ENCODE measurements at regions not wholly inside any gene's neighbourhood (a gene's known extent, or its start where the extent isn't known, plus 50 kb on each side); places are given as distances from the start of the nearest gene placed in this dataset.
"Not testable (repeated sequence)": the region's sequence is repeated elsewhere in the genome, so short reads cannot be mapped to it uniquely, and the experiment has no call there.

DNA sequence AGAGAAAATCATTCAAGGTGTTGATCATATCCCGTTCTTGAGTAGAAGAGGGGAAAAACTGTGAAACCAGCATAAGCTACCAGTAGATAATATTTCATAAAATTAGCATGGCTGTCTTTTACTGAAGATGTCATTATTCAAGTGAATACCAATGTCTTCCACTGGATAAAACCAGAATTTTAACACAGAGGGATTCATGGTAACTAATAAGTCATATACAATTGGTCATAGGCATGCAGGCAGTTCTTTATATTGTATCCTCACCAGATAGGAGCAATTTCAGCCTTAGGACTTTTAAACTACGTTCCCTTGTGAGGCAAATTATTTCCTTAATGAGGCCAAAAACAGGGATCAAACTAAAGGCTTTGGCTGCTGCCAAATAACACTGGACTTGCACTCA is 202.3 kb upstream of the PITRM1 start:
- Mint-ChIP-seq H3K4me3 (no peak overlapping the region), H3K27me3 (no peaks in the 10 kb centered on the region), H3K36me3 (no peaks in the 10 kb centered on the region), H3K4me1 (no peaks in the 10 kb centered on the region), H3K27ac (no peak overlapping the region), H3K9me3 (no peaks in the 10 kb centered on the region)
- ATAC-seq (ENCODE audit: low read depth) (no peak), DNase-seq (ENCODE audit: low spot score in 2 of 2) (no peak)

- H3K4me3 Mint-ChIP-seq; H3K27ac Mint-ChIP-seq; ATAC-seq (ENCODE audit: low read depth); DNase-seq (ENCODE audit: low spot score in 2 of 2); H3K27me3 Mint-ChIP-seq; H3K9me3 Mint-ChIP-seq; H3K36me3 Mint-ChIP-seq; H3K4me1 Mint-ChIP-seq: not testable (repeated sequence)
Measured at GRCh38 chr10:3373374-3374027, 200.9 kb upstream of the PITRM1 start.

- DNase-seq (ENCODE audit: low spot score in 2 of 2): no peak
- H3K27me3 Mint-ChIP-seq: peaks cover 2% of the 10 kb centered on the region
- no peak overlapping the region for H3K27ac Mint-ChIP-seq
- ATAC-seq (ENCODE audit: low read depth): no peak
- no peaks in the 10 kb centered on the region for H3K9me3 Mint-ChIP-seq
- H3K36me3 Mint-ChIP-seq: no peaks in the 10 kb centered on the region
- H3K4me1 Mint-ChIP-seq: no peaks in the 10 kb centered on the region
- no peak overlapping the region for H3K4me3 Mint-ChIP-seq
Measured at GRCh38 chr10:3372281-3372680, 199.7 kb upstream of the PITRM1 start.

- not testable (repeated sequence) for ATAC-seq (ENCODE audit: low read depth); H3K27me3 Mint-ChIP-seq; H3K9me3 Mint-ChIP-seq; H3K4me3 Mint-ChIP-seq; H3K27ac Mint-ChIP-seq; H3K4me1 Mint-ChIP-seq; DNase-seq (ENCODE audit: low spot score in 2 of 2); H3K36me3 Mint-ChIP-seq
Measured at GRCh38 chr10:3371624-3372023, 199.0 kb upstream of the PITRM1 start.

GRCh38 chr10:3366735-3367405 is 194.3 kb upstream of the PITRM1 start:
- DNase-seq (ENCODE audit: low spot score in 2 of 2) (no peak), ATAC-seq (ENCODE audit: low read depth) (no peak)
- peaks cover 2% of the 10 kb centered on the region for H3K9me3 Mint-ChIP-seq
- H3K27me3 Mint-ChIP-seq: peaks cover 6% of the 10 kb centered on the region
- no peak overlapping the region for H3K4me3 Mint-ChIP-seq
- no peaks in the 10 kb centered on the region for H3K4me1 Mint-ChIP-seq
- H3K36me3 Mint-ChIP-seq: no peaks in the 10 kb centered on the region
- no peak overlapping the region for H3K27ac Mint-ChIP-seq

DNA sequence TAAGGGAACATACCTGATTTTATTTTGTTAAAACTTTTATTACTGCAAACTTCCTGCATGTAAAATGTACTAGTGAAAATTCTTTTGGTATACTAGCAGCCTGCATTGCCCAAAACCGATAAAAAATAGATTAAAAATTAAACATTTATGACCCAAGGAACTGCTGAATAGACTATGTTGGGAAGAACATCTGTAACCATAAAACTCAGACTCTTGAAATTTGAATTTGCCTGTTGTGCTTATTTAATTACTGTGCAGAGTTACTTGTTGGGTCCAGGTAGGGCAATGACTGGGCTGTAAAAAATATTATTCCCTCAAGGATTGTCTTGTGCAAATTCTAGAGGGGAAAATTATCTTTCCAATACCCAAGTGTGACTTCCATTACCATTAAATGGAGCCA is 193.5 kb upstream of the PITRM1 start:
- H3K27ac Mint-ChIP-seq: no peak overlapping the region
- DNase-seq (ENCODE audit: low spot score in 2 of 2) (no peak), ATAC-seq (ENCODE audit: low read depth) (no peak)
- no peak overlapping the region for H3K4me3 Mint-ChIP-seq
- peaks cover 6% of the 10 kb centered on the region for H3K9me3 Mint-ChIP-seq
- peaks cover 6% of the 10 kb centered on the region for H3K27me3 Mint-ChIP-seq
- H3K36me3 Mint-ChIP-seq: peaks cover 3% of the 10 kb centered on the region
- H3K4me1 Mint-ChIP-seq: no peaks in the 10 kb centered on the region

GRCh38 chr10:3365630-3366029 is 193.0 kb upstream of the PITRM1 start:
- no peak for DNase-seq (ENCODE audit: low spot score in 2 of 2)
- no peak for ATAC-seq (ENCODE audit: low read depth)
- no peaks in the 10 kb centered on the region for H3K4me1 Mint-ChIP-seq

GRCh38 chr10:3364768-3365480 is 192.3 kb upstream of the PITRM1 start:
- Mint-ChIP-seq H3K36me3 (peaks cover 5% of the 10 kb centered on the region), H3K4me3 (no peak overlapping the region), H3K27me3 (peaks cover 6% of the 10 kb centered on the region), H3K27ac (no peak overlapping the region), H3K9me3 (peaks cover 8% of the 10 kb centered on the region), H3K4me1 (no peaks in the 10 kb centered on the region)
- no peak for DNase-seq (ENCODE audit: low spot score in 2 of 2)
- no peak for ATAC-seq (ENCODE audit: low read depth)

More at GRCh38 chr10:3365630-3366029, 193.0 kb upstream of the PITRM1 start:
- Mint-ChIP-seq H3K36me3 (peaks cover 5% of the 10 kb centered on the region), H3K9me3 (peaks cover 8% of the 10 kb centered on the region), H3K4me3 (no peak overlapping the region), H3K27ac (no peak overlapping the region), H3K27me3 (peaks cover 6% of the 10 kb centered on the region)

GRCh38 chr10:3363311-3364045 is 190.9 kb upstream of the PITRM1 start:
- no peak for DNase-seq (ENCODE audit: low spot score in 2 of 2)
- ATAC-seq (ENCODE audit: low read depth): no peak
- Mint-ChIP-seq H3K4me1 (no peaks in the 10 kb centered on the region), H3K27ac (no peak overlapping the region), H3K36me3 (peaks cover 7% of the 10 kb centered on the region), H3K4me3 (no peak overlapping the region), H3K27me3 (peaks cover 4% of the 10 kb centered on the region), H3K9me3 (peaks cover 10% of the 10 kb centered on the region)

GRCh38 chr10:3362394-3362793 is 189.8 kb upstream of the PITRM1 start:
- DNase-seq (ENCODE audit: low spot score in 2 of 2): no peak
- Mint-ChIP-seq H3K4me3 (no peak overlapping the region), H3K27ac (no peak overlapping the region), H3K9me3 (peaks cover 13% of the 10 kb centered on the region), H3K36me3 (peaks cover 10% of the 10 kb centered on the region), H3K27me3 (peaks cover 4% of the 10 kb centered on the region), H3K4me1 (no peaks in the 10 kb centered on the region)
- ATAC-seq (ENCODE audit: low read depth): no peak

DNA sequence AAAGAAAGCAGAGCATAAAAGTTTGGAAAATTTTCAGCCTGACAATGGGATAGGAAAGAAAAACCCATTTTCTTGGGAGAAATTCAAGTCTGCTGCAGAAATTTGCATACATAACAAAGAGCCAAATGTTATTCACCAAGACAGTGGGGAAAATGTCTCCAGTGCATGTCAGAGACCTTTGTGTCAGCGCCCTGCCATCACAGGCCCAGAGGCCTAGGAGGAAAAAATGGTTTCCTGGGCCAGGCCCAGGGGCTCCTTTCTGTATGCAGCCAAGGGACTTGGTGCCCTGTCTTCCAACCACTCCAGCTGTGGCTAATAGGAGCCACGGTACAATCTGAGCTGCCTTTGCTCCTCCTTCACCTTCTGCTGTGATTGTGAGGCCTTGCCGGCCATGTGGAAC is 189.1 kb upstream of the PITRM1 start:
- no peak for DNase-seq (ENCODE audit: low spot score in 2 of 2)
- no peak for ATAC-seq (ENCODE audit: low read depth)
- no peaks in the 10 kb centered on the region for H3K4me1 Mint-ChIP-seq
- peaks cover 10% of the 10 kb centered on the region for H3K36me3 Mint-ChIP-seq
- no peak overlapping the region for H3K27ac Mint-ChIP-seq
- H3K9me3 Mint-ChIP-seq: peaks cover 13% of the 10 kb centered on the region
- no peak overlapping the region for H3K4me3 Mint-ChIP-seq
- peaks cover 2% of the 10 kb centered on the region for H3K27me3 Mint-ChIP-seq

DNA sequence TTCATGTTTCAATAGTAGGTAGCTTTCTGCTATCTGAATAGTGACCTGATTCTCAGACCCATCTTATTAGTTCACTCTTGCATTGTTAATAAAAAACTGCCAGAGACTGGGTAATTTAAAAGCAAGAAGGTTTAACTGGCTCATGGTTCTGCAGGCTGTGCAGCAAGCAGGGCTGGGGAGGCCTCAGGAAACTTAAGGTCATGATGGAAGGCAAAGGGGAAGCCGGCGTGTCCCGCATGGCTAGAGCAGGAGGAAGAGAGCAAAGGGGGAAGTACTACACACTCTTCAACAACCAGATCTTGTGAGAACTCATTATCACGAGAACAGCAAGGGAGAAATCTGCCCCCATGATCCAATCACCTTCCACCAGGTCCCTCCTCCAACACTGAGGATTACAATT is 185.2 kb upstream of the PITRM1 start:
- Mint-ChIP-seq H3K27ac (no peak overlapping the region), H3K4me1 (peaks cover 3% of the 10 kb centered on the region), H3K9me3 (peaks cover 13% of the 10 kb centered on the region), H3K4me3 (no peak overlapping the region), H3K36me3 (peaks cover 10% of the 10 kb centered on the region), H3K27me3 (peaks cover 7% of the 10 kb centered on the region)
- no peak for DNase-seq (ENCODE audit: low spot score in 2 of 2)
- no peak for ATAC-seq (ENCODE audit: low read depth)

DNA sequence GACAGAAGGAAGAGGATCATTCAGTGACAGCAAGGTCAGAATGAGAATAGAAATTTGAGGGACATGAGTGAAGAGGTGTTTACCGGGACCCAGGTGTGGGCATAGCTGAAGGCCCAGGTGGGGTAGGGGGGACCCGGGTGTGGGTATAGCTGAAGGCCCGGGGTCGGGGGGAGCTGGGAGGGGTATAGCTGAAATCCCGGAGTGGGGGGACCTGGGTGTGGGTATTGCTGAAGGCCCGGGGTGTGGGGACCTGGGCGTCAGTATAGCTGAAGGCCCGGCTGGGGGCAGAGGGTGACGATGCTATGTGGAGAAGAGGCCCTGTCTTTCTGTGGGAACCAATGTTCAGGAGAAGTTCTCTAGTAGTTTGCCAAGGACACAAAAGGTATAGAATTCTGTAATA is 183.0 kb upstream of the PITRM1 start:
- Mint-ChIP-seq H3K4me1 (peaks cover 6% of the 10 kb centered on the region), H3K36me3 (peaks cover 5% of the 10 kb centered on the region), H3K9me3 (peaks cover 5% of the 10 kb centered on the region), H3K27me3 (peaks cover 14% of the 10 kb centered on the region), H3K27ac (no peak overlapping the region), H3K4me3 (no peak overlapping the region)
- ATAC-seq (ENCODE audit: low read depth) (no peak), DNase-seq (ENCODE audit: low spot score in 2 of 2) (no peak)

All from memory B cell (primary cell).